ENCODE measurements at regions not wholly inside any gene's neighbourhood (a gene's known extent, or its start where the extent isn't known, plus 50 kb on each side); places are given as distances from the start of the nearest gene placed in this dataset.

DNA sequence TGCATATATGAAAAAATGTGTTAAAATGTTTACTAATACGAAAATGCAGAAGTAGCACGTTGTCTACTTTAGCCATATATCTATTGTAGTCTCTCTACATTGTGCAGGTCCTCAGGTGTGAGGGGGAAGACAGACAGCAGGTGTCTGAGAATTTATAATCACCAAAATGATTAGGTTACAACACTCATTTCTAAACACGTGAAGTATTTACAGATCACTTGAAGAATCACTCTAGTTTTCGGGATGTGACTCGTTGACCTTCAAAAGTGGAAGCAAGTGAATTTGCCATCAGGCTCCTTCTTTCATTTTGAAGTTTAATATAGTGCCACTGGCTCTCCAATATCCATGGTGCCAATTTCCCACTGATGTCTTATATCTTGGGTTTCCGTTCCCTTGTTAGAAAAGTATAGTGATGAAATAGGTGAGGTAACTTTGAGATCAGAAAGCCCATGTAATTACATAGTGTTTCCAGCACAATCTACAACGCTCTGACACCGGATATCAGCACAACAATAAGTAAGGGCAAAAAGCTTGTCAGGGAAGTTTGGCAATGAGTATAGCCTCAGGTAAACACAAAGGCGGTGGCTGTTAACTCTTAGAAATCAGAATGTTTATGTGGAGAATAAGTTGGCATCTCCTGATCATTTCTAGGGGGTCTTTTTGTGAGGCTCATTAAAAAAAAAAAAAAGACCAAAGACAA lies 57.5 kb upstream of the SP4 start:
- DNase-seq = no peak

DNA sequence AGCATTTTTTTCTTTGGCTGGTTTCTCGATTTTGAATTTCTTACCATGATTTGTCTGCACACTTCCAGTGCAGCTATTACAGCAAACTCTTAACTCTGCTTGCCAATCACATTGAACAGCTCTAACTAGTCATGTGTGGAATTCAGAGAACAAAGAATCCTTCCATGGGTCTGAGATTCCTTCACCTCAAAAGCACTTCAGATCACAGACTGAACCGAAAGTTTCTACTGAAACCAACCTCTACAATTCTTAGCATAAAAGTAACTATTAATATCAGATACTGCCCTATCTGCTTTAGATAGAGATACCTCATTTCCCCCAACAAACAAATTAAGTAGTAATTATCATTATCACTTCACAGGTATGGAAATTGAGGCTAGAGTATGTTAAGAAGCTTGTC lies 56.5 kb upstream of the SP4 start:
- DNase-seq = no peak

DNA sequence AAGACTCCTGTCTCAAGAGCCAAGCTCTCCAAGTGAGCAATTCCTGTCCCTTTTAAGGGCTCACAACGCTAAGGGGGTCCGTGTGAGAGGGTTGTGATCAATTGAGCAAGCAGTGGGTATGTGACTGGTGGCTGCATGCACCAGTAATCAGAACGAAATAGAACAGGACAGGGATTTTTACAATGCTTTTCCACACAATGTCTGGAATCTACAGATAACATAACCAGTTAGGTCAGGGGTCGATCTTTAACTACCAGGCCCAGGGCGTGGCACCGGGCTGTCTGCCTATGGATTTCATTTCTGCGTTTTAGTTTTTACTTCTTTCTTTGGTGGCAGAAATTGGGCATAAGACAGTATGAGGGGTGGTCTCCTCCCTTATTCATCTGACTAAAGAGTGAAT lies 54.9 kb upstream of the SP4 start:
- DNase-seq = no peak

DNA sequence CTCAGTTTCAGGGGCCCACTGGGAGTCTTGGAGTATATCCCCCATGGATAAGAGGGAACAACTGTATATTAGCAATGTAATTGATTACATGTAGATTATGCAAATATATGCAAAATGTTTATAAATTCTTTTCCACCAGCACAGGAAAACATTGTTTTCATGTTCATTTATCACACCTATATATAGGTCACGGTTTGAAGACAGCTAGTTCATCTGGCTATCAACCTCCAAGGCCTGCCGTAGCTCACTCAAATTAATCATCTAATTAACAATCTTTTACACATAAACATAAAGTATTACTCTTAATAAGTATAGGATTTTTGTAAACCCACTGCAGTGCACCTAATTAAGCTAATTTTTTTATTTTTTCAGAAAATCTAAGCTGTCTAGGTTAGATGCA lies 53.7 kb upstream of the SP4 start:
- no peak for DNase-seq

DNA sequence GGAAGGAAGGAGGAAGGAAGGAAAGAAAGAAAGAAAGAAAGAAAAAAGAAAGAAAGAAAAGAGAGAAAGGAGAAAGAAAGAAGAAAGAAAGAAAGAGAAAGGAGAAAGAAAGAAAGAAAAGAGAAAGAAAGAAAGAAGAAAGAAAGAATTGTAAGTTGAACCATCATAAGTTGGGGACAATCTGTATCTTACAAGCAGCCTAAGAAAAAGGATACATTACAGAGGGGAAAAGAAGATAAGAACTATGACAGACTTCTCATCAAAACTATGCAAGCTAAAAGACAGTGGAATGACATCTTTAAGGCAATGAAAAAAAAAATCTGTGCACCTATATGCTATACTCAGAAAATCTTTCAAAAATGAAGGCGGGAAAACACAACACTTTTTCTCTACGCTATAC lies 50.3 kb upstream of the SP4 start:
- DNase-seq = no peak
